ENCODE measurements at regions not wholly inside any gene's neighbourhood (a gene's known extent, or its start where the extent isn't known, plus 50 kb on each side); places are given as distances from the start of the nearest gene placed in this dataset.
"Not testable (repeated sequence)": the region's sequence is repeated elsewhere in the genome, so short reads cannot be mapped to it uniquely, and the experiment has no call there.

- 94% methylated on average over 2 of the region's 2 CpGs for WGBS (ENCODE audit: low lambda C conversion rate, missing lambda C conversion rate)
- H4K20me1 ChIP-seq (ENCODE audit: insufficient read depth, poor library complexity, severe bottlenecking), result no peaks in the 10 kb centered on the region
- no peaks in the 10 kb centered on the region for H3K9me3 ChIP-seq (ENCODE audit: low read depth)
- H3K27me3 ChIP-seq, result no peaks in the 10 kb centered on the region
- no peak overlapping the region for H2AFZ ChIP-seq
- H3K4me3 ChIP-seq, result no peak overlapping the region
- H3K27ac ChIP-seq, result no peak overlapping the region
- no peak for TF ChIP-seq EZH2 (IDR thresholded peaks at IDR 0.05; ENCODE audit: borderline replicate concordance)
- no peaks in the 10 kb centered on the region for H3K9me2 ChIP-seq (replicated peaks; ENCODE audit: insufficient read depth)
- peaks cover 19% of the 10 kb centered on the region for H3K4me1 ChIP-seq (ENCODE audit: insufficient read depth)
- H3K79me2 ChIP-seq, result no peaks in the 10 kb centered on the region
- DNase-seq (ENCODE audit: low spot score), result no peak
- H3K4me2 ChIP-seq, result no peak overlapping the region
- H3K36me3 ChIP-seq (replicated peaks; ENCODE audit: insufficient read depth, low read depth), result no peaks in the 10 kb centered on the region
These were observed 54.8 kb upstream of the MITF start for GRCh38 chr3:69684309-69684961.

DNA sequence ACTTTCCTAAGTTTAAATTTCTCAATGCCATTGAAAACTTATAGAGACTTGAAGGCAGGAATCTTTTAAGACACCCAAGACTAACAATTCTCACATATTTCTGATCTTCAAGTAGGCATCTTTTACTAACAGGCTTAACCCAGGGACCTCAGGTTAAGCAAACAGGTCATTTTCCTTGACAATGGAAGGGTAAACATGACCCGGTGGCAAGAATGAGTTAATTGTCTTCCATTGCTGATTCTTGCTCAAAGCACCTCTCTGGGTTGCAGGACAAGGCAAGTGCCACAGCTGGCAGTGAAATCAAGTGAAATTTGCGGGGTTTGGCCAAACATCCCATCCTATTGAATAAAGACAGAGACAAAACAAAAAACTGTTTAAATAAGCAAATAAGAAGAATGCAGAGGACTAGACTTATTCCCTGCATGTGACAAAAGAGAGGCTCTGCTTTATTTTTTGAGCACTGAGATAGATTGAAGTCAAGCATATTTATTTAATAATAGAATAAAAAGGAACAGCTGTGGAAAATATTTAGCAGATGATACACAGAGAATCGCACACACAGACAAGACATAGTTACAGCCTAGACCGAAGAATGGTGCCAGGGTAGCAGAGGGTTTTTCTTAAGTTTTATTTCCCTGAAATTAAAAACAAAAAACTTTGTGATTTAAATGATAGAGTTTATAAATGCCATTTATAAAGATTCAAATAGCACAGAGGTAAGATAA lies 56.0 kb upstream of the MITF start:
- no peak overlapping the region for H2AFZ ChIP-seq
- H3K4me2 ChIP-seq, result no peak overlapping the region
- no peaks in the 10 kb centered on the region for H3K79me2 ChIP-seq
- H3K4me3 ChIP-seq, result no peak overlapping the region
- H3K27me3 ChIP-seq, result no peaks in the 10 kb centered on the region
- H3K36me3 ChIP-seq (replicated peaks; ENCODE audit: insufficient read depth, low read depth), result no peaks in the 10 kb centered on the region
- H4K20me1 ChIP-seq (ENCODE audit: insufficient read depth, poor library complexity, severe bottlenecking), result no peaks in the 10 kb centered on the region
- H3K4me1 ChIP-seq (ENCODE audit: insufficient read depth), result peaks cover 19% of the 10 kb centered on the region
- WGBS (ENCODE audit: low lambda C conversion rate, missing lambda C conversion rate), result 29% methylated on average over 4 of the region's 4 CpGs
- DNase-seq (ENCODE audit: low spot score), result no peak
- H3K27ac ChIP-seq, result no peak overlapping the region
- no peaks in the 10 kb centered on the region for H3K9me2 ChIP-seq (replicated peaks; ENCODE audit: insufficient read depth)
- H3K9me3 ChIP-seq (ENCODE audit: low read depth), result no peaks in the 10 kb centered on the region
- TF ChIP-seq EZH2 (IDR thresholded peaks at IDR 0.05; ENCODE audit: borderline replicate concordance), result no peak
- TF ChIP-seq EZH2phosphoT487 (IDR thresholded peaks at IDR 0.05; ENCODE audit: low read depth, severe bottlenecking, unreplicated experiment), result no peak
- TF ChIP-seq, protein P1, sequence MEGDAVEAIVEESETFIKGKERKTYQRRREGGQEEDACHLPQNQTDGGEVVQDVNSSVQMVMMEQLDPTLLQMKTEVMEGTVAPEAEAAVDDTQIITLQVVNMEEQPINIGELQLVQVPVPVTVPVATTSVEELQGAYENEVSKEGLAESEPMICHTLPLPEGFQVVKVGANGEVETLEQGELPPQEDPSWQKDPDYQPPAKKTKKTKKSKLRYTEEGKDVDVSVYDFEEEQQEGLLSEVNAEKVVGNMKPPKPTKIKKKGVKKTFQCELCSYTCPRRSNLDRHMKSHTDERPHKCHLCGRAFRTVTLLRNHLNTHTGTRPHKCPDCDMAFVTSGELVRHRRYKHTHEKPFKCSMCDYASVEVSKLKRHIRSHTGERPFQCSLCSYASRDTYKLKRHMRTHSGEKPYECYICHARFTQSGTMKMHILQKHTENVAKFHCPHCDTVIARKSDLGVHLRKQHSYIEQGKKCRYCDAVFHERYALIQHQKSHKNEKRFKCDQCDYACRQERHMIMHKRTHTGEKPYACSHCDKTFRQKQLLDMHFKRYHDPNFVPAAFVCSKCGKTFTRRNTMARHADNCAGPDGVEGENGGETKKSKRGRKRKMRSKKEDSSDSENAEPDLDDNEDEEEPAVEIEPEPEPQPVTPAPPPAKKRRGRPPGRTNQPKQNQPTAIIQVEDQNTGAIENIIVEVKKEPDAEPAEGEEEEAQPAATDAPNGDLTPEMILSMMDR (IDR thresholded peaks at IDR 0.05; ENCODE audit: poor library complexity), result no peak

- not testable (repeated sequence) for H3K27me3 ChIP-seq; H3K4me2 ChIP-seq; H4K20me1 ChIP-seq (ENCODE audit: insufficient read depth, poor library complexity, severe bottlenecking); DNase-seq (ENCODE audit: low spot score); H3K4me3 ChIP-seq; H3K79me2 ChIP-seq; H3K9me3 ChIP-seq (ENCODE audit: low read depth); H3K9me2 ChIP-seq (replicated peaks; ENCODE audit: insufficient read depth); H3K27ac ChIP-seq; H3K36me3 ChIP-seq (replicated peaks; ENCODE audit: insufficient read depth, low read depth); H3K4me1 ChIP-seq (ENCODE audit: insufficient read depth); H2AFZ ChIP-seq
- WGBS (ENCODE audit: low lambda C conversion rate, missing lambda C conversion rate), result 96% methylated on average over 18 of the region's 30 CpGs
These were observed 61.8 kb upstream of the MITF start for GRCh38 chr3:69677456-69677855.

GRCh38 chr3:69675786-69676530 lies 63.3 kb upstream of the MITF start:
- TF ChIP-seq, protein P1 (IDR thresholded peaks at IDR 0.05; ENCODE audit: poor library complexity), result no peak
- TF ChIP-seq EZH2phosphoT487 (IDR thresholded peaks at IDR 0.05; ENCODE audit: low read depth, severe bottlenecking, unreplicated experiment) (no peak), EZH2 (IDR thresholded peaks at IDR 0.05; ENCODE audit: borderline replicate concordance) (no peak)
- Histone ChIP-seq H3K9me2 (replicated peaks; ENCODE audit: insufficient read depth) (no peaks in the 10 kb centered on the region), H4K20me1 (ENCODE audit: insufficient read depth, poor library complexity, severe bottlenecking) (no peaks in the 10 kb centered on the region), H2AFZ (no peak overlapping the region), H3K4me3 (no peak overlapping the region), H3K27me3 (no peaks in the 10 kb centered on the region), H3K4me1 (ENCODE audit: insufficient read depth) (peaks cover 6% of the 10 kb centered on the region), H3K27ac (peak overlapping the region; percentile 29), H3K9me3 (ENCODE audit: low read depth) (no peaks in the 10 kb centered on the region), H3K36me3 (replicated peaks; ENCODE audit: insufficient read depth, low read depth) (no peaks in the 10 kb centered on the region), H3K79me2 (no peaks in the 10 kb centered on the region), H3K4me2 (no peak overlapping the region)
- 52% methylated on average over 6 of the region's 6 CpGs for WGBS (ENCODE audit: low lambda C conversion rate, missing lambda C conversion rate)
- DNase-seq (ENCODE audit: low spot score), result no peak

Measured in hepatocyte (in vitro differentiated cells).